Right lobe of liver (tissue), 4 donors: ENCODE measurements at regions not wholly inside any gene's neighbourhood (a gene's known extent, or its start where the extent isn't known, plus 50 kb on each side); places are given as distances from the start of the nearest gene placed in this dataset.

ENCODE experiments used
- CTCF ChIP-seq, 4 donors: fragments of 200-600 bp in 3 of 4; fragments of 450-650 bp in 1 of 4; IDR thresholded peaks; one replicate each; pipeline versions ENCODE4 v1.5.1 to v1.8.0; 2016 to 2022; ENCODE audit warnings: antibody characterized with exemption in 4 of 4, mild to moderate bottlenecking in 2 of 4
- POLR2A ChIP-seq: fragments of 450-650 bp; IDR thresholded peaks from one replicate; pipeline ENCODE4 v1.6.1; 2017; ENCODE audit warnings: antibody characterized with exemption, mild to moderate bottlenecking
- donor health status: DM: no; HTN: no; CAD: no.
- donor health status: DM: no; HTN: no; CAD: no.
- donor health status: DM: no; HTN: yes; CAD: no.

GRCh38 chr7:46786221-46786954 is 795.5 kb downstream of the TNS3 start:
- TF ChIP-seq CTCF (IDR thresholded peaks at IDR 0.05): no peak
- TF ChIP-seq POLR2A: no peak
